DND-41 (cell line): ENCODE measurements at regions not wholly inside any gene's neighbourhood (a gene's known extent, or its start where the extent isn't known, plus 50 kb on each side); places are given as distances from the start of the nearest gene placed in this dataset.

ENCODE experiments used
- EZH2 ChIP-seq: IDR thresholded peaks from 3 replicates; pipeline ENCODE4 v1.6.1; 2012; ENCODE audit warnings: borderline replicate concordance, low read depth, mild to moderate bottlenecking, moderate library complexity, low read length, inconsistent platforms; ENCODE audit not compliant: severe bottlenecking
- TF ChIP-seq, protein P1 (sequence below): IDR thresholded peaks from 2 replicates; pipeline ENCODE4 v1.5.1; 2012; ENCODE audit warnings: borderline replicate concordance, low read length, moderate library complexity, mild to moderate bottlenecking; ENCODE audit not compliant: poor library complexity, severe bottlenecking; ENCODE audit errors: extremely low read depth

DNA sequence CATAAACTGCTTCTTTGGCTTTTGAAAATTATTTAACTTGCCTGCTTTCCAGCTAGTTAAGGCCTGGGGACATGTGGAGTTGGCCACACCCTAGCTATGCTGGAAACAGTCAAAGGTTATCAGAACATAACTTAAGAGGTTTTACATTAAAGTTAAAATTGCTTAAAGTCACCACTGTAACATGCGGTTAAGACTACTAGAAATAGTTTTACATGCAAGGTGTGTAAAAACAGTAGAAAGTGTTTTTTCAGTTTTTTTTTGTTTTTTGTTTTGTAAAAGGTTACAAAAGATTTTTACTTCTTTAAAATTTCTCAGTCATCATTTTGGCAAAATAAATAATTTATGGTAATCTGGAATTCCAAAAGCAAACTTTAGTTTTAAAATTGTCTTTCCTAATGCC, 763.1 kb downstream of the UQCRFS1 start:
- TF ChIP-seq, protein P1, sequence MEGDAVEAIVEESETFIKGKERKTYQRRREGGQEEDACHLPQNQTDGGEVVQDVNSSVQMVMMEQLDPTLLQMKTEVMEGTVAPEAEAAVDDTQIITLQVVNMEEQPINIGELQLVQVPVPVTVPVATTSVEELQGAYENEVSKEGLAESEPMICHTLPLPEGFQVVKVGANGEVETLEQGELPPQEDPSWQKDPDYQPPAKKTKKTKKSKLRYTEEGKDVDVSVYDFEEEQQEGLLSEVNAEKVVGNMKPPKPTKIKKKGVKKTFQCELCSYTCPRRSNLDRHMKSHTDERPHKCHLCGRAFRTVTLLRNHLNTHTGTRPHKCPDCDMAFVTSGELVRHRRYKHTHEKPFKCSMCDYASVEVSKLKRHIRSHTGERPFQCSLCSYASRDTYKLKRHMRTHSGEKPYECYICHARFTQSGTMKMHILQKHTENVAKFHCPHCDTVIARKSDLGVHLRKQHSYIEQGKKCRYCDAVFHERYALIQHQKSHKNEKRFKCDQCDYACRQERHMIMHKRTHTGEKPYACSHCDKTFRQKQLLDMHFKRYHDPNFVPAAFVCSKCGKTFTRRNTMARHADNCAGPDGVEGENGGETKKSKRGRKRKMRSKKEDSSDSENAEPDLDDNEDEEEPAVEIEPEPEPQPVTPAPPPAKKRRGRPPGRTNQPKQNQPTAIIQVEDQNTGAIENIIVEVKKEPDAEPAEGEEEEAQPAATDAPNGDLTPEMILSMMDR = no peak
- TF ChIP-seq EZH2 = no peak
